Upper lobe of left lung (tissue), 4 donors: ENCODE measurements at regions not wholly inside any gene's neighbourhood (a gene's known extent, or its start where the extent isn't known, plus 50 kb on each side); places are given as distances from the start of the nearest gene placed in this dataset.

Experiments
- CTCF ChIP-seq, 6 experiments: fragments of 450-650 bp in 4 of 6; fragments of 200-600 bp in 2 of 6; sonication (generic) in 2 of 6; IDR thresholded peaks; one replicate each; pipeline ENCODE4 v1.5.1; 2016 to 2019; ENCODE audit warnings: antibody characterized with exemption in 6 of 6
- EP300 ChIP-seq, 4 donors: sonication (generic); formaldehyde crosslinking; IDR thresholded peaks; one replicate each; pipeline ENCODE4 v1.5.1; 2017; ENCODE audit warnings: antibody characterized with exemption in 4 of 4, control low read depth in 2 of 4
- POLR2A ChIP-seq, 4 donors: fragments of 450-650 bp; IDR thresholded peaks; one replicate each; pipeline ENCODE4 v1.5.1; 2016 to 2017; ENCODE audit warnings: antibody characterized with exemption in 4 of 4, mild to moderate bottlenecking in 2 of 4
- POLR2AphosphoS5 ChIP-seq, 2 donors: sonication (generic); formaldehyde crosslinking; IDR thresholded peaks; one replicate each; pipeline ENCODE4 v1.5.1; 2017; ENCODE audit warnings: antibody characterized with exemption in 2 of 2

GRCh38 chr13:63446329-63446728 lies 2030.7 kb upstream of the PCDH20 start:
- TF ChIP-seq EP300 (IDR thresholded peaks at IDR 0.05) (no peak), POLR2AphosphoS5 (IDR thresholded peaks at IDR 0.05) (no peak), CTCF (IDR thresholded peaks at IDR 0.05) (no peak), POLR2A (IDR thresholded peaks at IDR 0.05) (no peak)
